ENCODE measurements at regions not wholly inside any gene's neighbourhood (a gene's known extent, or its start where the extent isn't known, plus 50 kb on each side); places are given as distances from the start of the nearest gene placed in this dataset.
A peak's percentile ranks its signal among the peaks of the same experiment; 100 is the strongest.
"Not testable (repeated sequence)": the region's sequence is repeated elsewhere in the genome, so short reads cannot be mapped to it uniquely, and the experiment has no call there.

- Histone ChIP-seq H3K4me3 (ENCODE audit: low read depth, low read length, poor library complexity, severe bottlenecking) (peak overlapping the region; percentile 34), H3K27me3 (replicated peaks; ENCODE audit: insufficient read depth, low read depth, low read length, poor library complexity) (peaks cover 13% of the 10 kb centered on the region), H3K36me3 (ENCODE audit: insufficient read depth, low read length, poor library complexity, severe bottlenecking) (no peaks in the 10 kb centered on the region), H3K4me1 (ENCODE audit: insufficient read depth, low read length, poor library complexity, severe bottlenecking) (peaks cover 7% of the 10 kb centered on the region), H3K27ac (ENCODE audit: low read depth, low read length, poor library complexity, severe bottlenecking) (no peak overlapping the region), H3K9me3 (ENCODE audit: low read depth, low read length, poor library complexity, severe bottlenecking) (peaks cover 13% of the 10 kb centered on the region)
- no TSS peak for BruUV-seq (replicated peaks)
- peak; percentile 61 for TF ChIP-seq CTCF (conservative IDR thresholded peaks at IDR 0.05; ENCODE audit: low read depth, low read length)
- TF ChIP-seq EZH2 (IDR thresholded peaks at IDR 0.05; ENCODE audit: borderline replicate concordance, low read depth, low read length, poor library complexity, severe bottlenecking): no peak
- ChIA-PET CTCF (interaction anchor here (0.5 to 1.2 kb wide), 5 partner anchors 9 to 1866 kb away, joined by 3 to 7 read pairs (median 4); no protein-coding TSS in a partner anchor), POLR2A (ENCODE audit: low non-redundant PET) (no interaction called here)
- DNase-seq (ENCODE audit: low spot score): peak; percentile 75
- intact Hi-C loops (cut with micrococcal nuclease; ENCODE audit: unreplicated experiment): loop anchor here (5.0 to 10.0 kb wide), 2 partner anchors 1186 to 1859 kb away; no protein-coding TSS in a partner anchor
Measured at GRCh38 chr2:129923265-129924091, 56.0 kb upstream of the RAB6C start.

- POLR2A ChIA-PET (ENCODE audit: low non-redundant PET); H3K27ac ChIP-seq (ENCODE audit: low read depth, low read length, poor library complexity, severe bottlenecking); H3K4me3 ChIP-seq (ENCODE audit: low read depth, low read length, poor library complexity, severe bottlenecking); H3K9me3 ChIP-seq (ENCODE audit: low read depth, low read length, poor library complexity, severe bottlenecking); H3K4me1 ChIP-seq (ENCODE audit: insufficient read depth, low read length, poor library complexity, severe bottlenecking); DNase-seq (ENCODE audit: low spot score); H3K36me3 ChIP-seq (ENCODE audit: insufficient read depth, low read length, poor library complexity, severe bottlenecking); BruUV-seq (replicated peaks): not testable (repeated sequence)
- intact Hi-C loops (cut with micrococcal nuclease; ENCODE audit: unreplicated experiment): loop anchor here (5.0 to 10.0 kb wide), 2 partner anchors 1187 to 1859 kb away; no protein-coding TSS in a partner anchor
- CTCF ChIA-PET: interaction anchor here (0.7 to 1.2 kb wide), 2 partner anchors 466 to 1861 kb away, joined by 4 to 6 read pairs; no protein-coding TSS in a partner anchor
- peaks cover 13% of the 10 kb centered on the region for H3K27me3 ChIP-seq (replicated peaks; ENCODE audit: insufficient read depth, low read depth, low read length, poor library complexity)
Measured at GRCh38 chr2:129924115-129924514, 55.4 kb upstream of the RAB6C start.

GRCh38 chr2:129925381-129925780 is 54.1 kb upstream of the RAB6C start:
- H3K27me3 ChIP-seq (replicated peaks; ENCODE audit: insufficient read depth, low read depth, low read length, poor library complexity): peaks cover 8% of the 10 kb centered on the region
- no TSS peak for BruUV-seq (replicated peaks)
- TF ChIP-seq EZH2 (IDR thresholded peaks at IDR 0.05; ENCODE audit: borderline replicate concordance, low read depth, low read length, poor library complexity, severe bottlenecking) (no peak), CTCF (conservative IDR thresholded peaks at IDR 0.05; ENCODE audit: low read depth, low read length) (no peak)
- no peaks in the 10 kb centered on the region for H3K36me3 ChIP-seq (ENCODE audit: insufficient read depth, low read length, poor library complexity, severe bottlenecking)
- H3K4me3 ChIP-seq (ENCODE audit: low read depth, low read length, poor library complexity, severe bottlenecking): no peak overlapping the region
- intact Hi-C loops (cut with micrococcal nuclease; ENCODE audit: unreplicated experiment): loop anchor here (10.0 kb wide), 1 partner anchor 1861 kb away; no protein-coding TSS in a partner anchor
- POLR2A ChIA-PET (ENCODE audit: low non-redundant PET): no interaction called here
- DNase-seq (ENCODE audit: low spot score): no peak
- CTCF ChIA-PET: no interaction called here
- no peaks in the 10 kb centered on the region for H3K9me3 ChIP-seq (ENCODE audit: low read depth, low read length, poor library complexity, severe bottlenecking)
- no peak overlapping the region for H3K27ac ChIP-seq (ENCODE audit: low read depth, low read length, poor library complexity, severe bottlenecking)
- peaks cover 7% of the 10 kb centered on the region for H3K4me1 ChIP-seq (ENCODE audit: insufficient read depth, low read length, poor library complexity, severe bottlenecking)

All from A673 (cell line).